Fibroblast of lung (primary cell): ENCODE measurements at regions not wholly inside any gene's neighbourhood (a gene's known extent, or its start where the extent isn't known, plus 50 kb on each side); places are given as distances from the start of the nearest gene placed in this dataset.

ENCODE experiments used
- DNase-seq, 2 donors: peaks; one replicate each; pipeline versions ENCODE4 v3.0.0 to v3.0.0-alpha.2; 2010; ENCODE audit warnings: low read depth in 2 of 2
- H2AFZ ChIP-seq: 2 replicates; pipeline ENCODE4 v1.5.1; 2012; ENCODE audit warnings: low read length, control low read depth, inconsistent platforms
- H3K27ac ChIP-seq: 2 replicates; pipeline ENCODE4 v1.5.1; 2011; ENCODE audit warnings: low read length, control low read depth; ENCODE audit not compliant: insufficient read depth
- H3K27me3 ChIP-seq: 2 replicates; pipeline ENCODE4 v1.5.1; 2011; ENCODE audit warnings: mild to moderate bottlenecking, low read length; ENCODE audit not compliant: control insufficient read depth, insufficient read depth
- H3K36me3 ChIP-seq: 2 replicates; pipeline ENCODE4 v1.5.1; 2011; ENCODE audit warnings: low read length; ENCODE audit not compliant: control insufficient read depth, insufficient read depth
- H3K4me1 ChIP-seq: 2 replicates; pipeline ENCODE4 v1.5.1; 2011; ENCODE audit warnings: low read length; ENCODE audit not compliant: control insufficient read depth, insufficient read depth; ENCODE audit errors: extremely low read depth
- H3K4me2 ChIP-seq: 2 replicates; pipeline ENCODE4 v1.5.1; 2011; ENCODE audit warnings: low read length, control low read depth; ENCODE audit not compliant: insufficient read depth; ENCODE audit errors: extremely low read depth
- H3K4me3 ChIP-seq, 4 experiments: fragments of 200-600 bp in 1 of 4; sonication (generic) in 1 of 4; replicated peaks in 1 of 4; 2 replicates each; pipeline ENCODE4 v1.5.1; 2011 to 2016; ENCODE audit warnings: low read length in 4 of 4, low read depth in 3 of 4, mild to moderate bottlenecking in 3 of 4, control low read depth in 2 of 4, inconsistent platforms in 1 of 4, mixed read lengths in 1 of 4; ENCODE audit not compliant: insufficient read depth in 1 of 4; ENCODE audit errors: control extremely low read depth in 1 of 4
- H3K79me2 ChIP-seq: 2 replicates; pipeline ENCODE4 v1.5.1; 2012; ENCODE audit warnings: mild to moderate bottlenecking, low read length, inconsistent platforms; ENCODE audit not compliant: control insufficient read depth, insufficient read depth
- H3K9ac ChIP-seq: 2 replicates; pipeline ENCODE4 v1.5.1; 2011; ENCODE audit warnings: mild to moderate bottlenecking, low read length, control low read depth; ENCODE audit not compliant: insufficient read depth
- H3K9me3 ChIP-seq: 2 replicates; pipeline ENCODE4 v1.5.1; 2012; ENCODE audit warnings: low read depth, low read length; ENCODE audit not compliant: control insufficient read depth, insufficient read depth
- H4K20me1 ChIP-seq: 2 replicates; pipeline ENCODE4 v1.5.1; 2011; ENCODE audit warnings: low read length; ENCODE audit not compliant: control insufficient read depth, insufficient read depth; ENCODE audit errors: extremely low read depth
- EZH2 ChIP-seq: IDR thresholded peaks from 2 replicates; pipeline ENCODE4 v1.5.1; 2012; ENCODE audit warnings: low read length, control low read depth, mild to moderate bottlenecking; ENCODE audit errors: missing control alignments
- TF ChIP-seq, protein P1 (sequence below), 2 donors: IDR thresholded peaks in 1 of 2; conservative IDR thresholded peaks in 1 of 2; 1 replicate in 1 of 2; 2 replicates in 1 of 2; pipeline ENCODE4 v1.5.1; 2011 to 2012; ENCODE audit warnings: low read length in 2 of 2, control low read depth in 1 of 2, inconsistent platforms in 1 of 2, low read depth in 1 of 2, mild to moderate bottlenecking in 1 of 2

DNA sequence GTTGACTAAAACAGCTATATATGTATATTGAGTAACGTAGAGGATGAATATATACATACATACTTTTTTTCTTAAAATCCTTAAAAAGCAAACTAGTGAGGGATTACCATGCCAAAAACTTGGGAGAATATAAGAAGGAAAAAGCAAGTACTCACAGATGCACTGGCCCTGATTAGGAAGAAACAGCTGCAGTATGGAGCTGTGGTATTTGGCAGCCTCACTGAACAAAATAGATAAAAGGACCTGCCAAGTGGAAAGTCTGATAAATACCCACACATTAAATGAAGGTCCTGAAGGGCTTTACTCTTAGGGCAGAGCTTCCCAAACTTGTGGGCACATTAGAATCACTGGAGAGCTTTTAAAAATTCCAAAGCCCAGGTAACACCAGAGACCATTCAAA is 80.6 kb downstream of the FEM1C start:
- H4K20me1 ChIP-seq, result no peaks in the 10 kb centered on the region
- H3K27ac ChIP-seq, result no peak overlapping the region
- no peaks in the 10 kb centered on the region for H3K9me3 ChIP-seq
- no peak overlapping the region for H2AFZ ChIP-seq
- H3K79me2 ChIP-seq, result no peaks in the 10 kb centered on the region
- TF ChIP-seq EZH2, result no peak
- TF ChIP-seq, protein P1, sequence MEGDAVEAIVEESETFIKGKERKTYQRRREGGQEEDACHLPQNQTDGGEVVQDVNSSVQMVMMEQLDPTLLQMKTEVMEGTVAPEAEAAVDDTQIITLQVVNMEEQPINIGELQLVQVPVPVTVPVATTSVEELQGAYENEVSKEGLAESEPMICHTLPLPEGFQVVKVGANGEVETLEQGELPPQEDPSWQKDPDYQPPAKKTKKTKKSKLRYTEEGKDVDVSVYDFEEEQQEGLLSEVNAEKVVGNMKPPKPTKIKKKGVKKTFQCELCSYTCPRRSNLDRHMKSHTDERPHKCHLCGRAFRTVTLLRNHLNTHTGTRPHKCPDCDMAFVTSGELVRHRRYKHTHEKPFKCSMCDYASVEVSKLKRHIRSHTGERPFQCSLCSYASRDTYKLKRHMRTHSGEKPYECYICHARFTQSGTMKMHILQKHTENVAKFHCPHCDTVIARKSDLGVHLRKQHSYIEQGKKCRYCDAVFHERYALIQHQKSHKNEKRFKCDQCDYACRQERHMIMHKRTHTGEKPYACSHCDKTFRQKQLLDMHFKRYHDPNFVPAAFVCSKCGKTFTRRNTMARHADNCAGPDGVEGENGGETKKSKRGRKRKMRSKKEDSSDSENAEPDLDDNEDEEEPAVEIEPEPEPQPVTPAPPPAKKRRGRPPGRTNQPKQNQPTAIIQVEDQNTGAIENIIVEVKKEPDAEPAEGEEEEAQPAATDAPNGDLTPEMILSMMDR (conservative IDR thresholded peaks at IDR 0.05 in 1 of 2, IDR thresholded peaks at IDR 0.05 in 1 of 2; ENCODE audit: low read depth in 1 of 2, low read length in 2 of 2), result no peak
- peak in 1 of 2 donors; percentile 67 for DNase-seq
- H3K4me2 ChIP-seq, result no peak overlapping the region
- H3K27me3 ChIP-seq, result no peaks in the 10 kb centered on the region
- no peak overlapping the region for H3K4me3 ChIP-seq
- no peak overlapping the region for H3K9ac ChIP-seq
- peaks cover 16% of the 10 kb centered on the region for H3K4me1 ChIP-seq
- no peaks in the 10 kb centered on the region for H3K36me3 ChIP-seq

DNA sequence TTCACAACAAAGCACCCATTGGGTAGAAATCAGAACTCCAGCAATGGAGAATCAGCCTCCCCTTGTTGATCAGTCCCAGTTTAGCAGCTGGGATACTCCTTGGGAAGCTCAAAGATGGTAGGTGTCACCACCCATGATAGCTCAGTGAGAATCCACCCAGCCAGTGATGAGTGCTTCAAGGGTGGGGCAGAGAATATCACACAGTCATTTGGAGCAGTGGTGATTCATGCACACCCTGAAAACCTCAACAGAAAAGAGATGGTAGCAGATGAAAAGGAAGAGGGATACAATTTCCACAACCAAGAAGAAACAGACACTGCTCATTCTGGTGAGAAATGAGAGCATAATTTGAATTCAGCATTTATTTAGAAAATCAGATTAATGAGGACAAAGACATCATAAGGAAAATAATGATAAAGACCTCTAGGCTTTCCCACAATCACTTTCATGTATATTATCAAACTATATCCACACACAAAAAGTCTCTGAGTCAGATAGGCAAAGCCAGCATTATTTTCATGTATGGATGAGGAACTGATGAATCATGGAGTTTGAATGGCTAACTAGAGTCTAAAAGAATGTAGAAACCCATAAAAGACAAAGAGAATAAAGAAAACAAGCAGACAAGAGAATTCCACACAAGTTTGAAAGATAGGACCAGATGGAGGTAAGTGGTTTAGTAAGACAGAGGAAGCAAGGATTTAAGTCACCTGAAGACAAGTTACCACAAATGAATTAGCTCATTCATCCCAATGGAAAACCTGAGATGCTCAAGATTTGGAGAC is 82.9 kb downstream of the FEM1C start:
- H3K9me3 ChIP-seq, result no peaks in the 10 kb centered on the region
- no peak overlapping the region for H3K4me3 ChIP-seq
- H4K20me1 ChIP-seq, result no peaks in the 10 kb centered on the region
- no peaks in the 10 kb centered on the region for H3K27me3 ChIP-seq
- peak overlapping the region; percentile 90 for H3K27ac ChIP-seq
- H3K4me2 ChIP-seq, result peak overlapping the region; percentile 66
- peaks cover 16% of the 10 kb centered on the region for H3K4me1 ChIP-seq
- no peak overlapping the region for H3K9ac ChIP-seq
- no peak for TF ChIP-seq EZH2
- TF ChIP-seq, protein P1 (conservative IDR thresholded peaks at IDR 0.05 in 1 of 2, IDR thresholded peaks at IDR 0.05 in 1 of 2; ENCODE audit: low read depth in 1 of 2, low read length in 2 of 2), result no peak
- H3K36me3 ChIP-seq, result no peaks in the 10 kb centered on the region
- H3K79me2 ChIP-seq, result no peaks in the 10 kb centered on the region
- no peak overlapping the region for H2AFZ ChIP-seq
- peak; percentile 69 to 94 for DNase-seq

DNA sequence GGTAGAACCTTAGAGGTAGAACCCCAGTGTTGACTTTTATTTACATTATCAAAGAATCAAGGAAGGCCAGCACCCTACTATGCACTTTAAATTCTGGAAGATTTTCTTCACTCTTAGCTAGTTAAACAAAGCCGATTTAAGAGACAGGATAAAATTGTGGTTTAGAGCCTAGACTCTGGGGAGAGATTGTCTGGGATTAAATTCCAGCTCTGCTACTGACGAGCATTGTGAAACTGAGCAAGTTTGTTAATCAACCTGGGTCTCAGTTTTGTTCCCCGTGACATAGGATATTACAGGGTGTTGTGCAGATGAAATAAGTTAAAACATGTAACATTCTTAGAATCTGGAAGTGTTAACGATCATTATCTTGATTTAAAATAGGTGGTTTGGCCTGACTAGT is 83.5 kb downstream of the FEM1C start:
- no peaks in the 10 kb centered on the region for H3K36me3 ChIP-seq
- H3K4me2 ChIP-seq, result peak overlapping the region; percentile 21
- no peak overlapping the region for H2AFZ ChIP-seq
- peak in 1 of 2 donors; percentile 64 for DNase-seq
- peak overlapping the region; percentile 90 for H3K27ac ChIP-seq
- TF ChIP-seq, protein P1 (conservative IDR thresholded peaks at IDR 0.05 in 1 of 2, IDR thresholded peaks at IDR 0.05 in 1 of 2; ENCODE audit: low read depth in 1 of 2, low read length in 2 of 2), result no peak
- no peak for TF ChIP-seq EZH2
- no peaks in the 10 kb centered on the region for H3K27me3 ChIP-seq
- H4K20me1 ChIP-seq, result no peaks in the 10 kb centered on the region
- no peaks in the 10 kb centered on the region for H3K79me2 ChIP-seq
- no peak overlapping the region for H3K9ac ChIP-seq
- no peak overlapping the region for H3K4me3 ChIP-seq
- H3K9me3 ChIP-seq, result no peaks in the 10 kb centered on the region
- peaks cover 16% of the 10 kb centered on the region for H3K4me1 ChIP-seq
